Stimulated activated effector memory CD8-positive, alpha-beta T cell treated with anti-CD3 and anti-CD28 coated beads, Interleukin-12 subunit alpha, Interleukin-12 subunit beta, amount 100 ng/mL, for 72 hours (primary cell): ENCODE measurements at regions not wholly inside any gene's neighbourhood (a gene's known extent, or its start where the extent isn't known, plus 50 kb on each side); places are given as distances from the start of the nearest gene placed in this dataset.
"Not testable (repeated sequence)": the region's sequence is repeated elsewhere in the genome, so short reads cannot be mapped to it uniquely, and the experiment has no call there.

ENCODE experiments used
- ATAC-seq: fragments of 150-1000 bp; cut with Tn5 transposase; 2 replicates; pipeline ENCODE4 v1.10.0; 2021
- DNase-seq, 2 donors: peaks; one replicate each; pipeline ENCODE4 v3.0.0; 2021 to 2022; ENCODE audit warnings: low spot score in 2 of 2
- H3K27ac Mint-ChIP-seq: one replicate; pipeline ENCODE4 v1.8.0; 2022; ENCODE audit warnings: mild to moderate bottlenecking, mixed read lengths
- H3K36me3 Mint-ChIP-seq: one replicate; pipeline ENCODE4 v1.8.0; 2022; ENCODE audit warnings: mild to moderate bottlenecking, mixed read lengths
- H3K4me1 Mint-ChIP-seq: one replicate; pipeline ENCODE4 v1.8.0; 2022; ENCODE audit warnings: mixed read lengths
- H3K4me3 Mint-ChIP-seq: one replicate; pipeline ENCODE4 v1.8.0; 2022; ENCODE audit warnings: mild to moderate bottlenecking, mixed read lengths
- H3K9me3 Mint-ChIP-seq: one replicate; pipeline ENCODE4 v1.8.0; 2022; ENCODE audit warnings: mixed read lengths

DNA sequence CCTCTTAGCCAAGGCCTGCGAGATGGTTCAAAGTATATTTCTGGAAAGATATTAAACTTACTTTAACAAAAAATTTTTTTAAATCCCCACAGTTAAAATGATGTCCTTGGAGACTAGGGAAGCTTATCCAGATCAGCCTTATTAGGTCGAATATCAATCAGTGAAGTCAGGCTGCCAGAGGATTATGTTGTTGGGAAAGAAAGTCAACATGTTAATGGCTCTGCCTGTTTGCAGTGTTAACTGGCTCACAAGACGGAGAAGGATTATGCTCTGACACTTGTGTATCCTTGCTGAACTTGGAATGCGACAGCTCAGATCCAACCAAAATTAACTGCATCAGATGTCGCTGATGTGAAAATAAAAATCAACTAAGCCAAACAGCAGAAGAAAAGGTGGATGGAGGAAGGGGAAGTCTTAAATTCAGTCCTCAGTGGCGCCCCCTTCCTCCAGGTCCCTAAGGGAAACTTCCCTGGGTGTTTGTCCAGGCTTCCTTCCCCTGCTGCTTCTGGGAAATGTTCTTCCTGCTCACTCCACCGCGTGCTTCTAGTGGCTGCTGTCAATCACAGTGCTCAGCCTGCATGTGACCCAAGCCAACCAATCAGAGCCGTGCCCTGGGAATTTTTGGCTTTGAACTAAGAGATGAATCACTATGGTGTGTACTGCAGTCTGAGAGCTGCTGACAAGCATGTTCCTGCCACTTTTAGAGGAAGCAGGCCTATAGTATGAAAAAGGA lies 690.4 kb upstream of the NRP1 start:
- DNase-seq, result no peak
- Mint-ChIP-seq H3K27ac (no peak overlapping the region), H3K4me1 (no peaks in the 10 kb centered on the region), H3K4me3 (no peak overlapping the region), H3K9me3 (no peaks in the 10 kb centered on the region), H3K36me3 (no peaks in the 10 kb centered on the region)
- no peak for ATAC-seq

DNA sequence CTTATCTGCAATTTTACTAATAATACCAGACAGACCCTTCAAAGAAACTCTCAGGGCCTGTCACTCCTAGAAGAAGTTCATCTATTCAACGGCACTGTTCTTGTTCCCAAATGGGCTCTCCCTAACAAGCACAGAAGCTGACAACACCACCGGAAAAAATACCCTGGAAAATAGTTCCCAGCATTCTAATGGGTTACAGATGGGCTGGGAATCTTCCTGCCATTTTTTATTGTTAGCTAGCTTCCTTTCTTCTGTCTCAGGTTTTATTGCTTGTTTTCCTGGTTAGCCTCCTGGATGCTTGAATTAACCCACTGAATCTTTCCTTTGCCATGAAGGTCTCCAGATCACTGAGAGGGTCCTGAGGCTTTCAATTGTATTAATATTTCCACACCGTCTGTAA lies 689.8 kb upstream of the NRP1 start:
- no peak for DNase-seq
- H3K4me3 Mint-ChIP-seq, result no peak overlapping the region
- no peak overlapping the region for H3K27ac Mint-ChIP-seq
- H3K4me1 Mint-ChIP-seq, result no peaks in the 10 kb centered on the region
- no peaks in the 10 kb centered on the region for H3K9me3 Mint-ChIP-seq
- no peak for ATAC-seq
- no peaks in the 10 kb centered on the region for H3K36me3 Mint-ChIP-seq

DNA sequence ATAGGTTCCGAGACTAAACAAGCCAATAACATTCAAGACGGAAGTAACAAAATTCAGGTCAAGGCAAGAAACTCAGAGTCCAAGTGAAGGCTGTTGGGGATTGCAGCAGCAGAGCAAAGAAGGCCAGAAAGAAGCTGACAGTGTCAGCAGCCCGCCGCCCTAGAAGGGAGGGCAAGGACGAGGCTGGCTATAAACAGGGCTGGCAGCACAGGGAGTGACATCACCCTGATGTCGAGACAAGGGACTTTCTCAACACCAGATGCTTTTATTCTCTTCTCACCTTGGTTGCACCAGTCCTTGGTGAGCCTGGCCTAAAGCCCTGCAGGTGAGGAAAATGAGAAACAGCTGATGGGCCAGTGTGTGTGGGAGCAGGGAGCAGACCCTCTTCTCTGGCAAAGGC lies 687.7 kb upstream of the NRP1 start:
- ATAC-seq, result no peak
- no peaks in the 10 kb centered on the region for H3K4me1 Mint-ChIP-seq

DNA sequence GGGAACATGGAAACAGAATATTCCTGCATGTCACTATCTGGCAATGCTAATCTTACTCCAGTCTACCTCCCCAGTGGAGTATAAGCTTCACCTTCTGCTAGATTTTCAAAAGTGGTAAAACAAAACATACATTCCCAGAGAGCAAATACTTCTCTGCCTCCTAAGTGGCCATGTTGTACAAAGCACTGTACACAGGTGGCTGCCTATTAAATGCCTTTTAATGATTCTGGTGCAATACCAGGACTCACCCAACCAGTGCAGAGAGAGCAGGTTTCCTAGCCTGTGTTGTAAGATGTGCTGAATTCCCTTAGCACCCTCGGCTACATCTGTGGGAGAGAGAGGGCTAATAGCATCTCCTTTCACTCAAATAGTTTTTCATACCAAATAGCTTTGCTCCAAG lies 684.3 kb upstream of the NRP1 start:
- Mint-ChIP-seq H3K27ac (no peak overlapping the region), H3K4me3 (no peak overlapping the region), H3K9me3 (peaks cover 3% of the 10 kb centered on the region), H3K36me3 (no peaks in the 10 kb centered on the region), H3K4me1 (no peaks in the 10 kb centered on the region)
- DNase-seq (no peak), ATAC-seq (no peak)

More for the DNA sequence above, 687.7 kb upstream of the NRP1 start:
- DNase-seq, result no peak
- H3K4me3 Mint-ChIP-seq, result no peak overlapping the region
- H3K27ac Mint-ChIP-seq, result no peak overlapping the region
- H3K9me3 Mint-ChIP-seq, result no peaks in the 10 kb centered on the region
- H3K36me3 Mint-ChIP-seq, result no peaks in the 10 kb centered on the region

DNA sequence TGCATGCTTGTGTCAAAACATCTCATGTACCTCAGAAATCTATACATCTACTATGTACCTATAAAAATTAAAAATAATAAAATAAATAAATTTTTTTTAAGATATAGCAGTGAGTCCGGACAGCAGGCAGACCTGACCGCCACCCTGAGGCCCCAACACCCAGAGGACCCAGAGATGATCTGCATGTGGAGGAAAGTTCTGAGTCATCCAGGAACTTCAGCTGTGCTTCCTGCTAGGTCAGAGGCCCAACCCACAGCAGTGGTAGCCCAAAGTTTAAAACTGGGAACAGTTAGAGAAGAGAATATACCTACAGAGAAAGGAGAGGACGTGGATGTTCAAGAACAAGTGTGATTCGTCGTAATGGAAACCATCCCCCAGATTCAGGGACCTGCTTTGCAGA lies 683.7 kb upstream of the NRP1 start:
- peaks cover 7% of the 10 kb centered on the region for H3K9me3 Mint-ChIP-seq
- no peak overlapping the region for H3K4me3 Mint-ChIP-seq
- DNase-seq (no peak), ATAC-seq (no peak)
- H3K4me1 Mint-ChIP-seq, result no peaks in the 10 kb centered on the region
- no peaks in the 10 kb centered on the region for H3K36me3 Mint-ChIP-seq
- no peak overlapping the region for H3K27ac Mint-ChIP-seq

DNA sequence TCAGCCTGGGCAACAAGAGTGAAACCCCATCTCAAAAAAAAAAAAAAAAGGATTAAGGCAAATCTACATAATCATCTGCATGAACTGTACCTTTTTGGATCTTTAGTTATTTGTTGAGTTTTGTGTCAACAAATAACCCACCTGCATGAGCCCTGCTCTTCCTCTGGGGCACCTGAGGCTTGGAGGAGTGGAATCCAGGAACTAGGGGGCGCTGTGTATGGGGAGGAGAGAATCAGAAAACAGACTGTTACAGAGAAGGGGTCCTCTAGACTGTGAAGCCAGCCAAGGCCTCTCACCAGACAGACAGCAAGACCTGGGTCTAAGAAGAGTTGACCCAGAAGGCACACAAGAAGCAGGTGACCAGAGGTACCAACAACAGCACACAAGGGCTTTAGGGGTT lies 682.8 kb upstream of the NRP1 start:
- DNase-seq (no peak), ATAC-seq (no peak)

DNA sequence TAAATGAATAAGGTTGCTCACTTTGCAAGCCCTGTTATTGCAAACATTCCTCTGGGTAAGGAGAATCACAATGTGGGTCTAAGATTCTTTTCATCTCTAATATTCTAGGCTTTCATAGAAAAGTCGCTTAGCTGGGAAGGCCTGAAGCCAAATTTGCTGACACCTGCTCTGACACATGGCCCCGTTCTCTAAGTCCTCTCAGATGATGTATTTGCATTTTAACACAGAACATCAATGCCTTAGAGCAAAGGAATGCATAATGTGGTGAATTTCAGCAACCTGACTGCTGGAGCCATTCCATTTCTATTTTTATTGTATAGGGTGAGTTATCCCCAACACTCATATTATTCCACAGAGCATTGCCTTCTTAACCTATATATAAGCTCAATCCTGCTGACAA lies 682.1 kb upstream of the NRP1 start:
- Mint-ChIP-seq H3K4me3 (no peak overlapping the region), H3K36me3 (no peaks in the 10 kb centered on the region), H3K4me1 (no peaks in the 10 kb centered on the region), H3K27ac (no peak overlapping the region), H3K9me3 (peaks cover 10% of the 10 kb centered on the region)
- DNase-seq, result no peak
- ATAC-seq, result no peak

More for the DNA sequence above, 682.8 kb upstream of the NRP1 start:
- H3K4me1 Mint-ChIP-seq, result no peaks in the 10 kb centered on the region
- H3K4me3 Mint-ChIP-seq, result no peak overlapping the region
- H3K9me3 Mint-ChIP-seq, result peaks cover 10% of the 10 kb centered on the region
- no peaks in the 10 kb centered on the region for H3K36me3 Mint-ChIP-seq
- H3K27ac Mint-ChIP-seq, result no peak overlapping the region

DNA sequence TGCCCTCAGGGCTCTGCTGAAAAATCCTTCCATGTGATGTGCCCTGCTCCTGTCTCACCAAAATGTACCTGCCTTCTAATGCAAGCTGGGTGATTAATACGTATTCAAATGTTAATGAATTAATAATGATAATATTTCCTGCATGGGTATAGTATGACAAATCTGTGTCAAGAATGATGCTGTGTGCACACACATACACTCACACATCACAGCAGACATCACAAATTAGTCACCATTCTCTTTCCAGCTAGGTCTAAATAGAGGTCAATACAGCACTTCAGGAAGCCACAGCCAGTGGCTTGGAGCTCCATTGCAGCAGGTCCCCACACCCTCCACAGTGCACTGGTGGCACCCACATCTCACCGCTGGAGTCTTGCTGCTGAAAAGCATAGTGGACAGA lies 681.2 kb upstream of the NRP1 start:
- ATAC-seq, result no peak
- peaks cover 12% of the 10 kb centered on the region for H3K9me3 Mint-ChIP-seq
- no peak for DNase-seq
- no peak overlapping the region for H3K27ac Mint-ChIP-seq
- no peaks in the 10 kb centered on the region for H3K36me3 Mint-ChIP-seq
- no peak overlapping the region for H3K4me3 Mint-ChIP-seq
- H3K4me1 Mint-ChIP-seq, result no peaks in the 10 kb centered on the region

DNA sequence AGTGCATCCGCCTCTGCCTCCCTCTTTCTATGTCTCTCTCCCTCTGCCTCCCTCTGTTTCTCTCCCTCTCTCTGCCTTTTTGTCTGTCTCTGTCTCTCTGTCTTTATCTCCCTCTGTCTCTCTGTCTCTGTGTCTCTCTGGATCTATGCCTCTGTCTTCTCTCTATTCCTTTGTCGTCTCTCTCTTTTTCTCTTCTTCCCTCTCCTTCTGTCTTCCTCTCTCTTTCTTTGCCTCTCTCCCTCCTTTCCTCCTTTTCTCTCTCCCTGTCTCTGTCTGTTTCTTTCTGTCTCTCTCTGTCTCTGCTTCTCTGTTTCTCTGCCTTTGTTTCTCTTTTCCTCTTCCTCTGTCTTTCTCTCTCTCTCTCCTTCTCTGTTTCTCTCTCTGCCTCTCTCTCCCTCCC lies 678.8 kb upstream of the NRP1 start:
- Mint-ChIP-seq H3K27ac (no peak overlapping the region), H3K4me3 (no peak overlapping the region), H3K4me1 (no peaks in the 10 kb centered on the region), H3K36me3 (no peaks in the 10 kb centered on the region), H3K9me3 (peaks cover 12% of the 10 kb centered on the region)
- ATAC-seq (no peak), DNase-seq (no peak)

DNA sequence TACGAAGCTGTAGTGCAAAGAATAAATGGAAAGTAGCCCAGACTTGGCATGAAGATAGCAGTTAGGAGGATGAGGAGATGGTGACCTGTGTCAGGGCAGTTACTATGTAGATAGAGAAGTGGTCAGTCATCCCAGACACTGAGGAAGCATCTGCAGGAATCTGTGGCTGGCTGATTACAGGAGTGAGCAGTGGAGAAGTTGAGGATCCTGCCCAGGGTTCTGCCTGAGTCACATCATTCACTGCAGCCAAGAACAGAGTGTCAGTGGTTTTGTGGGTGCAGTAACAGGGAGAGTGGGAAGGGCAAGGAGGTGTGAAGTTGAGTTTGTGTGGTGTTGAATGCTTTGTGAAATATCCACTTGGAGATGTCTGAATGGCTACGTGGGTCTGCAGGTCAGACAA lies 676.4 kb upstream of the NRP1 start:
- no peaks in the 10 kb centered on the region for H3K36me3 Mint-ChIP-seq
- H3K27ac Mint-ChIP-seq, result no peak overlapping the region
- peaks cover 10% of the 10 kb centered on the region for H3K9me3 Mint-ChIP-seq
- ATAC-seq (no peak), DNase-seq (no peak)
- no peaks in the 10 kb centered on the region for H3K4me1 Mint-ChIP-seq
- H3K4me3 Mint-ChIP-seq, result no peak overlapping the region

DNA sequence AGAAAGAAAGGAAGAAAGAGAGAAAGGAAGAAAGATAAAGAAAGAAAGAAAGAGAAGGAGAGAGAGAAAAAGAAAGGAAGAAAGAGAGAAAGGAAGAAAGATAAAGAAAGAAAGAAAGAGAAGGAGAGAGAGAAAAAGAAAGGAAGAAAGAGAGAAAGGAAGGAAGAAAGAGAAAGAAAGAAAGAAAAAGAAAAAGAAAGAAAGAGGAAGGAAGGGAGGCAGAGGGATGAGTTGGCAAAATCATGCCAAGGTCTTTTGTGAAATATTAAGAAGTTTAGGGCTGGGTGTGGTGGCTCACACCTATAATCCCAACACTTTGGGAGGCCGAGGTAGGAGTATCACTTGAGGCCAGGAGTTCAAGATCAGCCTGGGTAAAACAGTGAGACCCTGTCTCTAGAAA lies 675.8 kb upstream of the NRP1 start:
- not testable (repeated sequence) for H3K36me3 Mint-ChIP-seq, H3K27ac Mint-ChIP-seq, DNase-seq, ATAC-seq, H3K9me3 Mint-ChIP-seq, H3K4me3 Mint-ChIP-seq, H3K4me1 Mint-ChIP-seq

DNA sequence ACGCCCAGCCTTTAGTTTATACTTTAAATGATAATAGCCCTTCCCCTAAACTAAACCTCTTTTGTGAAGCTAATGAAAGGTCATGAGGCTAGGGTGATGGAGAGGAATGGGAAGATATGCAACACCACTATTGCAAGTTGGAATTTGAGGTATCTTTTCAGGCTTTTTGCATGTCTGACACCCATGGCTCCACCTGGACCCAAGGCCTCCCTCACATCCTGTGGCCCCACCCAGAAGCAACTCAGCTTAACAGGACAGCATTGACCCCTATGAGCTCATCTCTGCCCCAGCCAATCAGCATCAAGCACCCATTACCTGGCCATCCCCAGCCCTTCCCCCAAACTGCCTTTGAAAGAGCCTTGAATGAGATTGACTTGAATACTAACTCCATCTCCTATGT lies 674.2 kb upstream of the NRP1 start:
- ATAC-seq (no peak), DNase-seq (no peak)
- peaks cover 10% of the 10 kb centered on the region for H3K9me3 Mint-ChIP-seq
- H3K4me1 Mint-ChIP-seq, result no peaks in the 10 kb centered on the region
- H3K27ac Mint-ChIP-seq, result no peak overlapping the region
- H3K4me3 Mint-ChIP-seq, result no peak overlapping the region
- H3K36me3 Mint-ChIP-seq, result no peaks in the 10 kb centered on the region

DNA sequence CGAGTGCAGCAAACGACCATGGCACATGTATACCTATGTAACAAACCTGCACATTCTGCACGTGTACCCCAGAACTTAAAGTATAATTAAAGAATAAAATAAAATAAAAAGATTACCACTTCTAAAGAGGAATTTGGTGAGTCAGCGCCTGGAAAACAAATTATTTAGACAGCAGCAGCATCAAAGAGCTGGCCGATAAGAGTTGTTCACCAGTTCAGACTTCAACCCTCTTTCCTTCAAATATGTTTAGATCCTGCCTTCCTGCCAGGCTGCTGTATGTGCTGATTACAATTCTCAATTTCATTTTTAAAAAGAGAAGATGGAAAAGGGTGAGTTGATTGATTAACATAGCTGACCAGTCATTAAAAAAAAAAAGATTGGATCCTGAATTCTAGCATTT lies 672.0 kb upstream of the NRP1 start:
- Mint-ChIP-seq H3K4me3 (no peak overlapping the region), H3K9me3 (peaks cover 2% of the 10 kb centered on the region), H3K4me1 (no peaks in the 10 kb centered on the region), H3K36me3 (no peaks in the 10 kb centered on the region), H3K27ac (no peak overlapping the region)
- no peak for ATAC-seq
- no peak for DNase-seq

DNA sequence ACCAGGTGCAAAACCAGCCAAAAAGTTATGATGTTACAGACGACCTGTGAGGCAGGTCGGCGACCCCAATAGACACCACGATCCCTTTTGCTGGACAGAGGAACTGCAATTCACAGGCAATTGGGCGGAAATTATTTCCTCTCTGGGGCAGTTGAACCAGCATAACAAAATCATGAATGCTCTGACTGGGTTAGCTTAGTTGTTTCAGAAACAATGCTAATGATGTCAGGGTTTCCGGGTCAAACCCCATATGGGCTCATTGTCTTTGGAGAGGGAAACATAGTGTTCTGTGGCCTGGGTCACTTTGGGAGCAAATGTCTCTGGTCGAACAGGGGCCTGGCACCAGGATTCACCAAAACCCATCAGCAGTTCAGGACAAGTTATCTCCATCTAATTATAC lies 669.1 kb upstream of the NRP1 start:
- Mint-ChIP-seq H3K27ac (no peak overlapping the region), H3K36me3 (no peaks in the 10 kb centered on the region), H3K9me3 (no peaks in the 10 kb centered on the region), H3K4me1 (no peaks in the 10 kb centered on the region), H3K4me3 (no peak overlapping the region)
- ATAC-seq (no peak), DNase-seq (no peak)

DNA sequence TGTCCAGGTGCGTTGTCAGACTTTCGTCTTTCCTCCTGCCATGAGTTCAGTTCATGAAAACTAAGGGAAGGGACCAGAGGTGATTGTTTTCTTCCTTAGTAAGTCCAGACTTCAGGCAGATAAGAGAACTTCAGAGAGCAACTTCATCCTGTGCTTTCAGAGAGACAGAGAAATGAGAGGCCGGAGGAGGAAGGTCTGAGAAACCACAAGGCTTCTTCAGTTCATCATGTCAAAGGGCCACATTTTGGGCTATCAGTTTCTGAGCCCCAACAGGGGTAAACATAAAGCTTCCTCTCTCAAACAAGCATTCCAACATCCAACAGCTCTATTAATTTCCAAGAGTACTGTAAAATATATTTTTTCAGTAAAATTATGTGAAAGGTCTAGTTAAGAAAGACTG lies 668.4 kb upstream of the NRP1 start:
- Mint-ChIP-seq H3K4me3 (no peak overlapping the region), H3K4me1 (no peaks in the 10 kb centered on the region), H3K9me3 (no peaks in the 10 kb centered on the region), H3K27ac (no peak overlapping the region), H3K36me3 (no peaks in the 10 kb centered on the region)
- DNase-seq, result no peak
- no peak for ATAC-seq

DNA sequence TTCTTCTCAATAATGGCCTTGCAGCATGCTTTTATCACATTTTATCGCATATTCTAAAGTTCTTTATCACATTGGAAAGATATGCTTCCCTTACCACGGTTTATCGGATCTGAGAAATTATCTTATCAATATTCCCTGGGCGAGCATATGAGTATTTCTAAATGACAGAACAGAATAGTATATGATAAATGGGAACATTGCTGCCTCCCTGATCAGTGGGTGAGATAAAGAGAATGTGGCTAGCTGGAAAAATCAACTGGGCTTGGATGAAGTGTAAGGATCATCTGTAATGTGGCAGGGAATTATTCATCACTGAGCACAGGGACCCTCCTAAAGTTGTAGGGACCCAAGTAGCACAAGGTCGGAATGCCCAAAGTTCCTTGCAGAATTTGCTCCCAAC lies 667.4 kb upstream of the NRP1 start:
- Mint-ChIP-seq H3K4me3 (no peak overlapping the region), H3K9me3 (no peaks in the 10 kb centered on the region), H3K36me3 (no peaks in the 10 kb centered on the region), H3K4me1 (no peaks in the 10 kb centered on the region), H3K27ac (no peak overlapping the region)
- DNase-seq (no peak), ATAC-seq (no peak)

DNA sequence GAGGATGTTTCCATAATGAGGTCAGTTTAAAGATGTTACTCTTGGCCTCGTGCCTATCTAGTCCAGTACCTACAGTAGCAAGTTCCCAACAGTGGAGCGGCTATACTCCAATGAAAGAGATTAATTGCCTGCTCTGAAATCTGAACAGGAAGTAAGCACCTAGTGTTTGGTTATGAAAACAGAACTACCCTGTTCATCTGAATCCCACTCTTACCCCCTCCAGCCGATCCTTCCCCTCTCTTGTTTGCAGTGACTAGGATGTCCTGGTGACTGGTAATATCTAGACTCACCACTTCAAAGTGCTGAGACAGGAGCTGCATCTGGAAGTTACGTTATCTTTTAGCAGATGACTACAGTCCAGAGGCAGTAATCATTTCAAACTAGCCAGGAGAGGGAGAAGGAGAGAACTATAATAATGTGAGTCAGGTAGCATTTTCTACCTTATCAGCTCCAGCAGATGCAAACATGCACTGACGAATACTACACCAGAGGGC lies 666.7 kb upstream of the NRP1 start:
- ATAC-seq, result no peak

More for the DNA sequence above, 666.7 kb upstream of the NRP1 start:
- Mint-ChIP-seq H3K27ac (no peak overlapping the region), H3K4me1 (no peaks in the 10 kb centered on the region), H3K9me3 (no peaks in the 10 kb centered on the region), H3K4me3 (no peak overlapping the region), H3K36me3 (no peaks in the 10 kb centered on the region)
- DNase-seq, result no peak
